GM18520 (cell line): ENCODE measurements at regions not wholly inside any gene's neighbourhood (a gene's known extent, or its start where the extent isn't known, plus 50 kb on each side); places are given as distances from the start of the nearest gene placed in this dataset.

Experiments used
- ATAC-seq: cut with Tn5 transposase; IDR thresholded peaks from one replicate; pipeline ENCODE4 v1.9.1; 2021; ENCODE audit not compliant: unreplicated experiment

DNA sequence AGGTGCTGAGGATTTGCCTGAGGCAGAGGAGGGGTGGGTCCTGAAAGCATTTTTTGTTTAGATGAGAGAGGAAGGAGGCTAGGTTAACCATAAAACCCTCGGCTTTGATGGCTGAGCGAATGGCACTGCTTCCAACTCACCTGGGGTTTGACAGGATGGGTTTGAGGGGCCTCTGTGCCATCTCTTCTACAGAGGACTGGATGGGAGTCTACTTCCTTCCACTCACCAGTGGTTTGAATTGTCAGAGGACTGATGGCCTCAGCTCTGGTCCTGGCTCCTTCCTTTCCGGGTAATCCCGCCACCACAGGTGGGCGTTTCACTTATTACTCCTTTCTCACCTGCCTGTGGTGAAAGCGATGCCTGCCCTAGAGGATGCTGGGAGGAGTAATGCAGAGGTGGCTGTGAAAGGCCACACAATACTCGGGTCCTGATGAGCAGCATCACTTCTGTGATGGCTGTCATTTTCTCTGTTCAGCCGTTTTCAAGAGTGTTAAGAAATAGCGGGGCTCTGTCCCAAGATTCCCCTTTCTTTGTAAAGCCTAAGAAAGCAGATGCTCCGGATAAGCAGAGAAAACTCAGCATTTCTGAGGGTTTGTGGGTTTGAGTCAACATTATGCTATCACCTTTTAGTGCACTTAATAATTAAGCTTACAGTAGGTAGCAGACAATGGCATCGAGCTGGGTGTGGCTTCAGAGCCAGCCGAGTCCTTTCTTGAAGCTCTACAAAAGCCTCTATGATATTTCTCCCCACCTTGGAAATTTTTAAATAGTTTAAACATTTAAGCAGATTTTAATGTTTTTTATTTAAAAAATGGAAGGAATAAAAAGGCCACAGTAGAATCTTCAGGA, 220.7 kb downstream of the HLX start:
- ATAC-seq, result no peak

DNA sequence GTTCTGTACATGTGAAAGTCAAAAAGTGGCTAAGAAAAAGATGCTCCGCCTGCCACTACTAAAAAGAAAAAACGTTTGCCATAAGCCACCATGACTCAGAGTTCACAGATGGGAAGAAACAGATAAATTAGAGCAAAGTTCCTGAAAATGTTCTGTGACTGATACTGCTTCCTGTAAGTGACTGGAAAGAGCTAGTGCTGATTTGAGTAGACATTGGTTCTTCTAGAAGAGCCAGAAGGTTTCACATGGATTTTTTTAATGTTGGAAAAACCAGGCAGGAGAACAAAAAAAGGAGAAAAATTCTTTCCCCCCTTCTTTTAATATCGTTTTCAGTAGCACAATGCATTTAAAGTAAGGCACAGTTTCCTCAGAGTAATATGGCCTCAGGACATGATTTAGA, 221.4 kb downstream of the HLX start:
- ATAC-seq, result no peak

DNA sequence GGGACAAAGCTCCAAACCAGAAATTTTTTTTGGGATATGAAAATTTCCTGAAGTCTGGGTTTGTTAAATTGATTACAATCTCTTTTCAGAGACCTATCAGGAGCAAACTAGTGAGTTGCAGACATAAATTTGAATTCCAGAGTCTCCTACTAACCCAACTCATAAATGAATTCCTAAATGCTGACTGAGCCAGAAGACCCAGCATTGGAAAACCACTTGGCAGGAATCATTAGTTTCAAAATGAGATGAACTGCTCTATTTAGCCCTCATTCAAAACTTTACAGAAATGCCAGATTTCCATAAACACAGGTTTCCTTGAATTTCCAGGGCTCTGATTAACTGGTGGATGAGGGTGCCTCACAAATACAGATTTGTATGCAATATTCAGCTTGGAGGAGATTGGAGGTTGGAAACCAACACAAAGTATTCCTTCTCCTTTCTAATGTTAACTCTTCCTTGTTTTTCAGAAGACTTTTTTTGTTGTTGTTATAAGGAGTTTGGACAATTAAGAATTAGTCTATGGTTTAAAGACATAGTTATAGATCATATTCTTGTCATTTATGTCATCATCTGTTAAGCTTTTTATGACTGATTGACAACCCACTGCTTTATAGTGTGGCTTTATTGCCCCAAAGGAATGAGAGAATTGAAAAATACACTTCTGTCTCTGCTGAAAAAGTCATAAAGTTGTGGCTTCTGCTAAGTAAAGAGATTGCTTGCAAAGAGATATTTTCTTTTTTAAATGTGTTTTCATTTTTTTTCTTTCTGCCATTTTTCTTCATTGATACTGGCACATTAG, 222.8 kb downstream of the HLX start:
- ATAC-seq, result no peak

DNA sequence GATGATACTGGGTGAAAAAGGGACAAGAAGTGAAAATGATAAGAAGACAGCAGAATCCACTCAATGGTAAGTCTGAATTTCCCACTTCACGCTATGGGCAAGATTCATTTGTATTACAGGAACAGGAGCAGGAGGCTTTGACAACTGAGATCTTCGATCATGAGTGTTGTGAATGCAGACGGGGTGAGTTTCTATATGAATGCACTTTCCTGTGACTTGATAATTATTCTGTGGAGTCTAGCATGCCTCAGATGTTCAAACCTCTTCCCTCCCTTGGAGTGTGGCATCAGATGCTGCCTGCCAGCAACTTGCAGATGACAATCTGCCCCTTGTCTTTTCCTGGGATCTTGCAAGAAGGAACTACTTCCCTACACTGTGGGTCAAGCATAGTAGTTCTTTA, 225.4 kb downstream of the HLX start:
- no peak for ATAC-seq

DNA sequence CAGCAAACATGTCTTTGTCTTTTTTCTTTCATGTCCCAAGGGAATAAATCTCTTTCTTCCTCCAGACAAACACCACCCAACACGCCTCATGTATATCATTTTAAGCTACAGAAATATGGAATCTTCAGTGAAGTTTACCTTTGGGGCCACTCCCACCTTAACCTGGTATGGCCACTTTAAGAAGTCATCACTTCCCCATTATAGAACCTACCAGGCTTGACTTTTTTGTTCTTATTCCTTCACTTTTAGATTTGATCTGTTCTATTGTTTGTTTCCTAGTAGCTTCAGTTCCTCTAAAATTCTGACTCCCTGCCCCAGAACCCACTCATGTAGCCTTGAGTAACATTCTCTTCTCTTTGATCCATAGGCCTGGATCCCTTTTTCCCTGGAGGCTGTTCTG, 226.3 kb downstream of the HLX start:
- no peak for ATAC-seq

DNA sequence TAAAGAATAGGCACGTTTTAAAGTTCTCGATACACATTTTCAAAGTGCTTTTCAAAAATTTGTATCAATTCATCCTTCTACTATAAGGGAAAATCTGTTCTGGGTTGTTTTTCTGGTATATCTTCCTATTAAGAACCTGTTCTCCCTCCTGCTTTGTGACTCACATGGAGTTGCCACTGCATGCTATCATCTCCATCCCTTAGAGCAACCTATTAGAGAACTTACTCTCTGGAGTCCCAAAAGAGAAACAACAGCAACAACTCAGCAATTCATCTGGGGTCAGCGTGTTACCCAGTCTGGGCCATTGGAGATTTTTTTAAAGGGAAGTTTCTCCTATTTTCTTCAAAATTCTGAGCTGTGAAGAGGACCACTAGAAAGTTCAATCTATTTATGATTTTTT, 227.4 kb downstream of the HLX start:
- no peak for ATAC-seq

DNA sequence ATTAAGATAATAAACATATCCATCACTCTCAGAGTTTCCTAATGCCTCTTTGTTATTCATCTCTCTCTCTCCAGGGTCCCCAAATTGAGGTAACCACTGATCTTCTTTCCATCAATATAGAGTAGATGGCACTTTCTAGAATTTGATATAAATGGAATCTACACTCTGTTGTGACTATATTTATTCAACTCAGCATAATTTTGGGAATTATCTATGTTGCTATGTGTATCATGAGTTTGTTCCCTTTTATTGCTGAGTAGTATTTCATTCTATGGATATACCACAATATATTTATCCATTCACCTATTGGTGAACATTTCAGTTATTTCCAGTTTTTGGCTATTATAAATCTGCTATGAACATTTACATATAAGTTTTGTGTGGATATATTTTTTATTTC, 230.7 kb downstream of the HLX start:
- no peak for ATAC-seq

DNA sequence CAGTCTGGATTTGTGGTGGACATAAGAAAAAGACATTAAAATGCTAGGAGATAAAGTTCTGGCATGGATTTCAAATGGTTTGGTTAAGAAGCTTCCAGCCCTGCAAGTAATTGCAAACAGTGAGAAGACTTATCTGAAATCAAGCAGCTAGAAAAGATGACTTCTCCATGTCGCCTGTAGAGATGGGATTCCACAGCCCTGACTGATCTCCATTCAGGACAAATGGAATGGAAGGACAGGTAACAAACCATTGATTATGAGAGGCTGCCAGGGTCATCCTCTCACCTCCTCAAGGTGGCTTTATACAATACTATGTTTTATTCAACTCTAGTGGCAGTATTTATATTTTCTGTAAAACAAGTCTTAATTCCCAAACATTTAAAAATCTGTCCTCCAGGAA, 237.9 kb downstream of the HLX start:
- ATAC-seq, result no peak

DNA sequence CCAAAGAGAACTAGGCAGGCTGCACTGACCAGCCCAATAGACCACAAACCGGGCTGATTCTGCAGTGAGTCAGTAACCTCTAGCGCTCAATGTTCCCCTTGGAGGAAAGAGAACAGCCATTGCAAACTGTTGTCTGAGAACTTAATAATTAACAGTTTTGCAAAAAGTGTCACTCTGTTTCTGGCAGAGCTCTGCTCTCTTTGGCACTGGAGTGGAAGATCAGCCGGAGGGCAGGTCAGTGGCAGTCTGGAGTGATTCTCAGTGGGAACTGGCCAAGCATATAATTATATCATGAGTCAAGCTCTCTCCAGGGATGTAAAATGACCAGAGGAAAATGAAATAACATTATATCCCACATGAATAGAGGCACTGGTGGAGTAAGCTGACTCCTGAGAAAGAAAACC, 238.3 kb downstream of the HLX start:
- no peak for ATAC-seq

DNA sequence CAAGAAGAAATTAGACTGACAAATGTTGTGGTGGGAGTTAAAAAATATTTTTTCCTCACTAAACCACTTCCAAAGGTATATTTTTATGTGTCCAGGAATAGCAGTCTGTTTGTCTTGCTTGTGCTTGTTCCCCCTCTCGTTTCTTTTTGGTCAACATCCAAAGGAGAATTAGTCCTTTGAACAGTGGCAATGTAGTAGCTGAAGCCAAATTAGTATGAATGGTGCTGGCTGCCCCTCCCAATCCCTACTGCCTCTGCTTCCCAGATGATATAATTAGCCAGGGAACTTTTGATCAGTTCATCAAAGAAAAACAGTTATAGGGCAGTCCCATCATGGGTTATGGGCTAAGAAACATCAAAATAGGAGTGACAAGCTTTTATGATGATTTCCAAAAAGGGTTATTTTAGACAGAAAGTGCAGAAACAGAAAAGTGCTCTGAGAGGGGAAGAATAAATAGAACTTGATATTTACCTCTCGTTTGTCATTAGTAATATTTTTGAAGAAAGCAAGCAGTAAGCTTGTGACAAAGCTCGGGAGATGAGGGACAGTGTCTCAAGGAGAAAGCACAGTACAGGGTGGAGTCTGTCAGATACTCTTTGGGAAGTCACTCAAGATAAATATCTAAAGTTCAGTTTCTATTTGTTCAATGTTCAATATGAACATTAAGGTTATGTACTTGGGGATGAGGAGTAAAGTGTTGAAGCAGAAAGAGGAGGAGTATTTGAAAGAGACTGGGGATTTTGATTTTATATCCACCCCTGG, 239.1 kb downstream of the HLX start:
- ATAC-seq, result no peak

DNA sequence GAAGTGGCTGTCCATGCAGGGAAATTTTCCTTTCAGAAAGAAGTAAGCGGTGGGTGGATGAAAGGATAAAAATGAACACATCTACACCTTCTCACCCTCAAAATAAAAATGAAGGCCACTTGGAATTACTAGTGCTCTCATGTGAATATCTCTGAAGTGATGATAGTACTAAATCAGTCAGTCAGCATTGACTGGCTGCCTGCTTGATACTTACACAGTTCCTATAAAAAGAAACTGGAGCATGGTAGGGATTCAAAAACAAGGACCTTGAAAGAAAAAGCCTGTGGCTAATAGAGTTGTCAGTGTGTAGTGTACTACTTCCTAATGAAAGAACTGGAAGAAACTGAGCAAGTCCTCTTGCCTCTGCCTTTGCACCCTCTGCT, 239.7 kb downstream of the HLX start:
- ATAC-seq, result no peak

DNA sequence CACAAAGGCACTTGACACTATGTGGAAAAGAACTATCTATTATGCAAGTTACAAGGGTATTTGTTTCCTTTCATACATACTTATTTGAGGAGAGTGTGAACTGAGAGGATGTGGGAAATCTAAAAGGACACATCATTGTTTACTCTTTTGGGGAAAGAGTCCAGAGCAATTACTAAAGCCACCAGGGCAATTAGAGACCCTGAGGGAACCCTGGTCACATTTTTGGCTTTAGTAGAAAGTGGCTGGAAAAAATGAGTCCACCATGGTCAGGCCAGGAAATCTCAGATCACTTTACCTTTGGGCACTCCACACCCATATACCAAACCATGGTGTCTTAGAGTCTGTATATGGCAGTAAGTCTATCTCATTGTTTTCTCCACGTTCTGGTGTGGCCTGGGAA, 243.3 kb downstream of the HLX start:
- no peak for ATAC-seq

DNA sequence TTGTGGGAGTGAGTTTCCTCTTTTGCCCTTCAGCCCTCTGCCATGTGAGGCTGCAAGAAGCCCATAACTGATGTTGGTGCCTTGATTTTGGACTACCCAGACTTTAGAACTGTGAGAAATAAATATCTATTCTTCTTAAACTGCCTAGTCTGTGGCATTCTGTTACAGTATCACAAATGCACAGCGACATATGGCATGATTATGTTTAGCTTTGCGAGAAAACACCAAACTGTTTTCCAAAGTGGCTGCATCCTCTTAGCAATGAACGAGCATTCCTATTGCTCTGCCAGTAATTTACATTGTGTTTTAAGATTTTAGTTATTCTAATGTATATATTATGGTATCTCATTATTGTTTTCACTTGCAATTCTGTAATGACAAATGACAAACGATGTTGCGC, 246.7 kb downstream of the HLX start:
- ATAC-seq, result no peak

DNA sequence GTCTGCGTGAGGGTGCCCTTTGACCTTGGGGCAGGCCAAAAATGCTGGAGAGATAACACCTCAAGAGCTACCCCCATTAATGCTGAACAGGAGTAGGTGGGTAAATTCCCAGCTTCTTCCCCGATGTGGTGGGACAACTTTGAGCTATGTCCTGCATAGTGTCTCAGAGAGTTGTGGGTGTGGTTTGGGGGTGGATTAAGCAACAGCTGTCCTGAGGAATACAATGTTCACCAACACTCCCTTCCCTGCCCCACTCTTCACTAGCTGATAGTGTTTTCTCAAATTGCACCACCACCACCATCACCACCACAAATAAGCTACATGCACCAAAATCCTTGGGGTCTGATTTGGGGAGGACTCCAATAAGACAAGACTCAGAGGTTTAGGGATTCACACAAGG, 258.4 kb downstream of the HLX start:
- ATAC-seq, result no peak

DNA sequence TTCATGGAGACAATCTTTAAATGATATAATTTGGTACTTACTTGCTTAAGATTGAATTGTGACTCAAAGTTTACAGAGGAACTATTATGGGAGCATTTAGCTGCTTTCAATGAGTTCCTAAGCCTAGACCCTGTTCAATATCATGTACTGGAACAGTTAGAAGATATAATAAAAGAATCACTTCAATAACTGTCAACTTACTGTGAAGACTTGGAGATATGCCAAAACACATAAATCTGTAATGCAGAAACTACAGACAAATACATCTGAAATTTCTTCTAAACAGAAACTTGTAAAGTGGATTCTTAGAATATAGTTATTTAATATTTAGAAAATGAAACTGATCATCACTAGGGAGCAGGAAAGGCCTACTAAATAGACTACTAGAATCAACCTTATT, 259.3 kb downstream of the HLX start:
- no peak for ATAC-seq

DNA sequence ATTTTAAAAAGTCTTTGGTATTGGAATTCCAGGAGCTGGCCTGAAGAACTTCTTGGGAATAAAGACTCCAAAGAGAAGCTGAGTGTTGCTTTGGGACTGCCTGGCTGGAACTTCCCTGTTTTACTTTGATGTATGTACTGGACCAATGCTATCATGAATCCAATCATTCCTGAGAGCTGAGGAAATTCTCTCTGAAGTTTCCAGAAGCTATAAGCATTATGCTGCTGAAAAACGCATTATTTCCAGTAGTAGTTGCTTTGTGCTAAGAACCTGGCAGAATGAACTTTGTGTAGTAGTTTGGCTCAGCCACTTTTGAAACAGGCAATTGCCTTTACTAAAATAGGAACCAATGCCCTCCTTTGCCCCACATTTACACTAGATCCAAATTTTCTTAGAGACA, 260.7 kb downstream of the HLX start:
- ATAC-seq, result no peak

DNA sequence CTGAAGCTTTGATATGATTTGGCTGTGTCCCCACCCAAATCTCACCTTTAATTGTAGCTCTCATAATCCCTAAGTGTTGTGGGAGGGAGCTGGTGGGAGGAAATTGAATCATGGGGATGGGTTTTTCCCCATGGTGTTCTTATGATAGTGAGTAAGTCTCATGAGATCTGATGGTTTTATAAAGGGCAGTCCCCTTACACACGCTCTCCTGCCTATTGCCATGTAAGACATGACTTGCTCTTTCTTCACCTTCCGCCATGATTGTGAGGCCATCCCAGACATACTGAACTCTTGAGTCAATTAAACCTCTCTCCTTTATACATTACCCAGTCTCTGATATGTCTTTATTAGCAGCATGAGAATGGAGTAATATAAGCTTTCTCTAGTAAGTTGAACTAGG, 261.9 kb downstream of the HLX start:
- ATAC-seq, result no peak

DNA sequence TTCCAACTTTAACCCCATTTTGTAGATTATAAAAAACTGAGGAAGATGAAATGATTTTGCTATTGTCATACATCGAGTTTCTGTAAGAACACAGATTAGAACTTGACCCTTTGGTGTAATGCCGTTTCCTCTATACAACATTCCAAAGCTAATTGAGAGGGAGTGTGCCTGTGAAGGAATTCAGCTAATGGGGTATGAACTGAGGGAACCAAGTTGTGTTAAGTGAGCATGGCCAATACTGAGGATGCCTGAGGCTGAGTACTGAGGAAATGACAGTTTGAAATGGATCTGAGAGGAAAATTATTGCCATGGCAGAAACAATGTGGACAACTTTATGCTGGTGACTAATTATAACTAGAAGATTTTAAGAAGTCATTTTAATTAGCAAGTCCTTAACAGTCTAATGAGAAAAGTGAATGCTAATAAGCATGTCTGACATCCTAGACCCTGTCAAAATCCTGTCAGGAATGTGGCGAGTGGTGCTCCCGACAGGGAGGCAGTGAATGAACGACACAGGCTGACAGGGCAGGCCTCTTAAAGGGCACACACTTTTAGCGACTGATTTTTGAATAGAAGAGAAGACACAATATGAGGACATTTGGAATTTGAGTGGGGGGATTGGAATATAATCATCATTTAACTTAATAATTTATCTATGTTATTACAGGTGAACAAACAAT, 262.5 kb downstream of the HLX start:
- ATAC-seq, result no peak

DNA sequence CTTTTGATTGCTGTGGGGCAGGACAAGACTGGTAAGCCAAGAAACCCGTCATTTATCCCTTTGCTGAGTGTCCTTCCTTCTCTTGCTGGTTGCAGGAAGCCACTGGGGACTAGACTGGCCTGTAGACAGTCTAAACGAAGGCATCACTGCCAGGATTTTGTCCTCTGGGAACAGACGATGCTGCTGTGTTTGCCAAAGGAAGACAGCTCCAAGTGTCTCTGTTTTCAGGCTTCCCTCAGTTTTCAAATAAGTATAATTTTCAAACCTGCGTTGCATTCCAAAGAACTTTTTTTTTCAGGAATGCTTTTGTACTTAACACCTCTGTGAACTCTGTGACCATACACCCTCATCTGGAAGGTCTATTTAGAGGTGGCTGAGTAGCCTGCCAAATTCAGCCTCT, 269.4 kb downstream of the HLX start:
- no peak for ATAC-seq

DNA sequence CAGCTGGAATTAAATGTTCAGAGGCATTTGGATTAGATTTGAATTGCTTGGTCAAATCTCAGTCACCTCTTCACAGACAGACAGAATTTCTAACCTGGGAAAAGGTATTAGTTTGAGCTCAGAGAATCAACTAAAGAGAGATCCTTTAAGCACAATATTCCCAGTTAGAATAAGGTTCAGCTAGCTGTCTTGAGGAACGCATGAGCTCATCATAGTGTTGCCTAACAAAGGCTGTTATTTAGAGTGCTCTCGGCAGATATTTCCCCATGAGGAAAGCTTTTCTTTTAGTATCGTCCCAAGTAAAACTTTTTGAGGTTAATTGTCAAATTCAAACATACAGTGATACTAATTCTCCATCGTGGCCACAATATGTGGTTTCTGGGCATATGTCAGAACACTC, 269.9 kb downstream of the HLX start:
- ATAC-seq, result no peak

DNA sequence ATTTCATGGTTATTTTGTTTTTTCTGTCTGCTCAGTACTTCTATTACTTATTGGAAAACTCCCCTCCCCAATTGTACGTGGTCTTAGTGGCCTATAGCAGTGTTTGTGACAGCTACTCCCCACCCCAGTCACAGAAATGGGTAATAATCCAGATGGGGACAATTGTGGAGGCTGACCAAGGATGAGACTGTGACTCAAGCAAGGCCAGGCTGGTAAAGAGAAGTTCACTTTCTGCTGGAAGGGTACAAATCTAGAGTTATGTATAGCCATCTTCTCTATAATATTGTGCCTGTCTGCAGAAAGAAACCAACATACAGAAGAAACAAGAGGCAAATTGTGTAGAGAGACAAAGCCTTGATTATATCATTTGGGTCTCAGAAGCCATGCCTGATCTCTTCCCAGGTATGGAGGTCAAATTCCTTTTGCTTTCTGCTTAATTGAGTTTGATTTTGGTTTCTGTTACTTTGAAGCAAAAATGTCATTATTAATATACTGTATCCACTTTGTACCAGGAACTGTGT, 270.4 kb downstream of the HLX start:
- ATAC-seq, result no peak
